ENCODE measurements at regions not wholly inside any gene's neighbourhood (a gene's known extent, or its start where the extent isn't known, plus 50 kb on each side); places are given as distances from the start of the nearest gene placed in this dataset.

- TF ChIP-seq CTCF (IDR thresholded peaks at IDR 0.05) (peak in 2 of 7 experiments; percentile 14 to 27), POLR2A (IDR thresholded peaks at IDR 0.05) (peak in 1 of 3 donors; percentile 21)
These were observed 224.9 kb upstream of the FAT1 start for GRCh38 chr4:186948361-186949242.

All from body of pancreas (tissue), 4 donors.